ENCODE measurements at regions not wholly inside any gene's neighbourhood (a gene's known extent, or its start where the extent isn't known, plus 50 kb on each side); places are given as distances from the start of the nearest gene placed in this dataset.

GRCh38 chr2:20537423-20538307 lies 90.8 kb downstream of the RHOB start:
- H4K20me1 ChIP-seq (replicated peaks; ENCODE audit: control insufficient read depth, extremely low read depth, insufficient read depth, low read length): no peaks in the 10 kb centered on the region
- no peaks in the 10 kb centered on the region for H3K9me3 ChIP-seq (replicated peaks; ENCODE audit: control insufficient read depth, insufficient read depth, low read length)
- BruUV-seq (replicated peaks): no TSS peak
- no peaks in the 10 kb centered on the region for H3K9me1 ChIP-seq (replicated peaks; ENCODE audit: control insufficient read depth, extremely low read depth, insufficient read depth, low read length)
- H3K9ac ChIP-seq (replicated peaks; ENCODE audit: extremely low read depth, insufficient read depth, low read length): no peak overlapping the region
- no peaks in the 10 kb centered on the region for H3K27me3 ChIP-seq (ENCODE audit: control insufficient read depth in 2 of 2, insufficient read depth in 2 of 2, low read length in 2 of 2)
- TF ChIP-seq POLR2AphosphoS5 (IDR thresholded peaks at IDR 0.05; ENCODE audit: insufficient read depth, low read depth, low read length) (no peak), MYC (IDR thresholded peaks at IDR 0.05; ENCODE audit: low read depth, low read length) (no peak), MAX (IDR thresholded peaks at IDR 0.05; ENCODE audit: insufficient read depth, insufficient read length) (no peak), GATA2 (IDR thresholded peaks at IDR 0.05; ENCODE audit: insufficient read depth, insufficient read length, low read depth, low read length) (no peak), JUN (IDR thresholded peaks at IDR 0.05; ENCODE audit: borderline replicate concordance, insufficient read depth, insufficient read length, low read depth) (no peak), POLR2A (IDR thresholded peaks at IDR 0.05; ENCODE audit: low read depth, low read length) (no peak), CTCF (IDR thresholded peaks at IDR 0.05; ENCODE audit: extremely low read depth in 1 of 2, insufficient read depth in 1 of 2, low read depth in 1 of 2, low read length in 2 of 2) (no peak), EZH2 (IDR thresholded peaks at IDR 0.05; ENCODE audit: borderline replicate concordance, low read depth, low read length, severe bottlenecking) (no peak), FOS (IDR thresholded peaks at IDR 0.05; ENCODE audit: borderline replicate concordance, insufficient read depth, low read length) (no peak)
- ChIA-PET CTCF (no interaction called here), POLR2A (no interaction called here)
- dilution Hi-C loops (cut with MboI; ENCODE audit: extremely low pct_ligation_motif_present, low sequenced_read_pairs) (no loop called here), intact Hi-C loops (cut with micrococcal nuclease) (no loop called here)
- no peaks in the 10 kb centered on the region for H3K79me2 ChIP-seq (ENCODE audit: control insufficient read depth, insufficient read depth, low read length)
- no peak overlapping the region for H2AFZ ChIP-seq (ENCODE audit: low read depth, low read length)
- peaks cover 14% of the 10 kb centered on the region for H3K4me1 ChIP-seq (ENCODE audit: control insufficient read depth, extremely low read depth, insufficient read depth, low read length)
- FAIRE-seq (peak; percentile 46), DNase-seq (ENCODE audit: low read depth, low spot score) (no peak)
- H3K4me3 ChIP-seq (replicated peaks in 1 of 3; ENCODE audit: insufficient read depth in 1 of 3, low read depth in 1 of 3, low read length in 3 of 3): no peak overlapping the region
- H3K4me2 ChIP-seq (ENCODE audit: insufficient read depth, low read length): no peak overlapping the region
- no peaks in the 10 kb centered on the region for H3K36me3 ChIP-seq (ENCODE audit: control insufficient read depth in 2 of 2, extremely low read depth in 1 of 2, insufficient read depth in 2 of 2, low read length in 2 of 2)
- H3K27ac ChIP-seq (ENCODE audit: insufficient read depth, low read depth, low read length): no peak overlapping the region

Data from endothelial cell of umbilical vein (primary cell).